Keratinocyte (primary cell): ENCODE measurements at regions not wholly inside any gene's neighbourhood (a gene's known extent, or its start where the extent isn't known, plus 50 kb on each side); places are given as distances from the start of the nearest gene placed in this dataset.

Source experiments
- DNase-seq: peaks from one replicate; pipeline ENCODE4 v3.0.0-alpha.2; 2011; ENCODE audit warnings: low read depth, missing footprints, low spot score
- FAIRE-seq: peaks from 2 replicates; lab custom pipeline; 2011; peaks lifted over from hg19 to GRCh38; lab: Jason Lieb, UNC
- H2AFZ ChIP-seq: 2 replicates; pipeline ENCODE4 v1.6.0; 2012; ENCODE audit warnings: low read length, control low read depth, inconsistent platforms; ENCODE audit not compliant: control insufficient read depth
- H3K27ac ChIP-seq: 2 replicates; pipeline ENCODE4 v1.5.1; 2011; ENCODE audit warnings: low read length; ENCODE audit not compliant: control insufficient read depth, insufficient read depth
- H3K27me3 ChIP-seq: 3 replicates; pipeline ENCODE4 v1.6.0; 2011; ENCODE audit warnings: low read length; ENCODE audit not compliant: control insufficient read depth, insufficient read depth; ENCODE audit errors: extremely low read depth
- H3K36me3 ChIP-seq, 2 experiments: 2 replicates in 1 of 2; 3 replicates in 1 of 2; pipeline ENCODE4 v1.5.1; 2011; ENCODE audit warnings: low read length in 2 of 2, mild to moderate bottlenecking in 1 of 2; ENCODE audit not compliant: control insufficient read depth in 2 of 2, insufficient read depth in 2 of 2; ENCODE audit errors: extremely low read depth in 1 of 2
- H3K4me1 ChIP-seq: 3 replicates; pipeline ENCODE4 v1.5.1; 2011; ENCODE audit warnings: low read length; ENCODE audit not compliant: control insufficient read depth, insufficient read depth; ENCODE audit errors: extremely low read depth
- H3K4me2 ChIP-seq: 3 replicates; pipeline ENCODE4 v1.6.0; 2011; ENCODE audit warnings: low read depth, low read length; ENCODE audit not compliant: control insufficient read depth, insufficient read depth; ENCODE audit errors: extremely low read depth
- H3K4me3 ChIP-seq, 3 experiments: fragments of 200-600 bp in 1 of 3; sonication (generic) in 1 of 3; 2 replicates in 2 of 3; 3 replicates in 1 of 3; pipeline ENCODE4 v1.5.1; 2011 to 2016; ENCODE audit warnings: low read length in 3 of 3, mild to moderate bottlenecking in 3 of 3, control low read depth in 2 of 3, inconsistent platforms in 1 of 3, low read depth in 1 of 3, mixed read lengths in 1 of 3, mixed run types in 1 of 3, moderate library complexity in 1 of 3; ENCODE audit not compliant: control insufficient read depth in 2 of 3, insufficient read depth in 2 of 3; ENCODE audit errors: extremely low read depth in 1 of 3
- H3K79me2 ChIP-seq: 2 replicates; pipeline ENCODE4 v1.6.0; 2012; ENCODE audit warnings: low read length; ENCODE audit not compliant: control insufficient read depth, insufficient read depth
- H3K9ac ChIP-seq: 3 replicates; pipeline ENCODE4 v1.6.0; 2011; ENCODE audit warnings: low read length; ENCODE audit not compliant: control insufficient read depth, insufficient read depth; ENCODE audit errors: extremely low read depth
- H3K9me1 ChIP-seq: 3 replicates; pipeline ENCODE4 v1.6.0; 2011; ENCODE audit warnings: low read length; ENCODE audit not compliant: control insufficient read depth, insufficient read depth; ENCODE audit errors: extremely low read depth
- H3K9me3 ChIP-seq: 2 replicates; pipeline ENCODE4 v1.5.1; 2012; ENCODE audit warnings: low read depth, low read length; ENCODE audit not compliant: control insufficient read depth
- H4K20me1 ChIP-seq: 3 replicates; pipeline ENCODE4 v1.6.0; 2011; ENCODE audit warnings: low read length; ENCODE audit not compliant: control insufficient read depth, insufficient read depth; ENCODE audit errors: extremely low read depth
- CTCF ChIP-seq, 3 experiments: IDR thresholded peaks in 1 of 3; conservative IDR thresholded peaks in 1 of 3; optimal IDR thresholded peaks in 1 of 3; 2 replicates in 2 of 3; 3 replicates in 1 of 3; pipeline versions ENCODE3 to v1.5.1; 2011; ENCODE audit warnings: low read length in 3 of 3, mild to moderate bottlenecking in 3 of 3, moderate library complexity in 2 of 3, control low read depth in 1 of 3, inconsistent platforms in 1 of 3; ENCODE audit not compliant: insufficient read depth in 2 of 3; ENCODE audit errors: extremely low read depth in 1 of 3
- EZH2 ChIP-seq: IDR thresholded peaks from one replicate; pipeline ENCODE4 v1.6.1; 2012; ENCODE audit warnings: inconsistent platforms, mild to moderate bottlenecking, low read length, moderate library complexity
- dilution Hi-C: fragments of 300-500 bp; cut with MboI; formaldehyde crosslinking; loops from one replicate; pipeline ENCODE4 v1.7.0; 2020; ENCODE audit warnings: low sequenced_read_pairs; ENCODE audit not compliant: extremely low pct_ligation_motif_present

DNA sequence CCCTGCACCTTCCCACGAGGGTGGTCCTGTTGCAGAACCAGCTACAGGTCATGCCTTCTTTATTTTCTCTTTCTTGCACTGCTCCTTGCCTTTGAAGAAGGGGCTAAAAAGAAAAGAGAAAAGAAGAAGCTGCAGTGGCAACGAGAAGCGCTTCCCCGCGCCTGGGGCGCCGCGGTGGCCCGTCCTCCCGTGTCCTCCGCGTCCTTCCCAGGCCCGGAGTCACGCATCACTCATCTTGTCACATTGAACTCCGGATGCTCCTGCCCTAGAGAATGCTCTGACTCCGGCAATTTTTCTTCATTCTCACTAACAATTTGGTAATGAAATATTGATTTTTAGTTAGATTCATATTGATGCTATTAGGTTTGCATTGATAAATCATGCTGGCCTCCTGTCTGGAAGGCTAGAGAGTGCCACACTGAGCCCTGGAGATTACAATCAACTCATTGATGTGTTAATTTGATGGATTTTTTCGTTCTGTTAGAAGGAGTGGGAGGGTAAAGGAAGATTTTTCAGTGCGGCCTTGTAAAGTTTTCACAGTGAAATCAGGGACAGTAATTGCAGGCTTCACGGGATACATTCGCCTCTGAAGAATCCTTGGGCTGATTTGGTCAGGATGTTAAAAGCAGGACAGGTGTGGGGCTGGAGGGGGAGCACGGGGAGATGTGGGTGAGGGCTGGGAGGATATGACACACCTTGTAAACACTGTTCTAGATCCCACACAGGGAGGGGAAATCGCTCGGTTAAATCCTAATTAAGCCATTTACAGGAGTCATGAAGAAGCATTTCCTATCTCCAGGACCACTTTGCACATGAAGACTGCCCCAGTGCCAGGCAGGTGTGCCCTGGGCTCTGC, 349.3 kb downstream of the ZNF516 start:
- no peak overlapping the region for H3K4me3 ChIP-seq
- H3K9me3 ChIP-seq = no peaks in the 10 kb centered on the region
- dilution Hi-C loops = no loop called here
- H4K20me1 ChIP-seq = no peaks in the 10 kb centered on the region
- H2AFZ ChIP-seq = no peak overlapping the region
- H3K9ac ChIP-seq = no peak overlapping the region
- no peak overlapping the region for H3K4me2 ChIP-seq
- no peaks in the 10 kb centered on the region for H3K36me3 ChIP-seq
- DNase-seq (no peak), FAIRE-seq (no peak)
- no peak for TF ChIP-seq CTCF (optimal IDR thresholded peaks at IDR 0.05 in 1 of 3, IDR thresholded peaks at IDR 0.05 in 1 of 3, conservative IDR thresholded peaks at IDR 0.05 in 1 of 3; ENCODE audit: extremely low read depth in 1 of 3, insufficient read depth in 2 of 3, low read length in 3 of 3)
- no peak for TF ChIP-seq EZH2
- H3K27me3 ChIP-seq = no peaks in the 10 kb centered on the region
- H3K4me1 ChIP-seq = no peaks in the 10 kb centered on the region
- H3K9me1 ChIP-seq = no peaks in the 10 kb centered on the region
- H3K79me2 ChIP-seq = no peaks in the 10 kb centered on the region
- H3K27ac ChIP-seq = no peak overlapping the region

DNA sequence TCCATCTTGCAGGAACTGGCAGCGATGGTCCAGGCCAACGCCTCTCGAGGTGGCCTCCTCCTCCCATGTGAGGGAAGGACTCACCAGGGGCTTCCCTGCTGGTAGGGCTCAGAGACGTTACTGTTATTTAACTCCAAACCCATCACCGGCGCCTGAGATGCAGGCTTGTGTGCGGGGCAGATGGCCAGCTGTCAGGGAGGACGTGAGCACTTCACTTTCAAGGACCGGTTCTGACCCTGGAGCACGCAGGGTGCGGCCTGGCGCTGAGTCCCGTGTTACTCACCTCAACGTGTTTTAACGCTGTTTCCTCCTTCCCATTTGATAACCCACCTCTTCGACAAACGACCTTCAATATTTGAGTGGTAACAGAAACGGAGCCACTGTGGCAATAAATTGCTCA, 350.2 kb downstream of the ZNF516 start:
- Histone ChIP-seq H3K9ac (no peak overlapping the region), H3K27ac (no peak overlapping the region), H3K79me2 (no peaks in the 10 kb centered on the region), H3K4me3 (no peak overlapping the region), H2AFZ (no peak overlapping the region), H3K36me3 (no peaks in the 10 kb centered on the region), H3K4me1 (no peaks in the 10 kb centered on the region), H3K9me1 (no peaks in the 10 kb centered on the region), H3K9me3 (no peaks in the 10 kb centered on the region), H4K20me1 (no peaks in the 10 kb centered on the region), H3K4me2 (no peak overlapping the region), H3K27me3 (no peaks in the 10 kb centered on the region)
- dilution Hi-C loops = no loop called here
- no peak for DNase-seq
- no peak for FAIRE-seq
- TF ChIP-seq CTCF (optimal IDR thresholded peaks at IDR 0.05 in 1 of 3, IDR thresholded peaks at IDR 0.05 in 1 of 3, conservative IDR thresholded peaks at IDR 0.05 in 1 of 3; ENCODE audit: extremely low read depth in 1 of 3, insufficient read depth in 2 of 3, low read length in 3 of 3) = no peak
- TF ChIP-seq EZH2 = no peak
